GM12878 (cell line): ENCODE measurements at regions not wholly inside any gene's neighbourhood (a gene's known extent, or its start where the extent isn't known, plus 50 kb on each side); places are given as distances from the start of the nearest gene placed in this dataset.

ENCODE experiments used
- ATAC-seq: fragments of 200-7000 bp; cut with Tn5 transposase; 3 replicates; pipeline ENCODE4 v1.9.1; 2020; ENCODE audit warnings: mild to moderate bottlenecking, moderate library complexity
- BruUV-seq: library from RNA; stranded (reverse); fragments of 400-500 nt; replicated peaks from 2 replicates; lab custom pipeline; 2021; lab: Mats Ljungman, UMichigan
- CTCF ChIA-PET: fragments of 300-600 bp; sonication (Branson Sonifier 250); formaldehyde crosslinking; extraction: SDS; loops from one replicate; lab custom pipeline; 2021; ENCODE audit warnings: inconsistent platforms; lab: Yijun Ruan, JAX
- POLR2A ChIA-PET: fragments of 350-600 bp; formaldehyde crosslinking; extraction: SDS; loops from one replicate; lab custom pipeline; 2021; ENCODE audit warnings: inconsistent platforms; lab: Charles Lee
- RAD21 ChIA-PET: fragments of 300-600 bp; sonication (Branson Sonifier 250); formaldehyde crosslinking; loops from one replicate; lab custom pipeline; 2023; ENCODE audit warnings: antibody characterized with exemption; ENCODE audit not compliant: unreplicated experiment; lab: Charles Lee
- SMC1A ChIA-PET: fragments of 300-600 bp; sonication (Branson Sonifier 250); formaldehyde crosslinking; loops from one replicate; lab custom pipeline; 2023; ENCODE audit not compliant: unreplicated experiment, uncharacterized antibody; lab: Charles Lee
- DNase-seq: peaks from one replicate; pipeline ENCODE4 v3.0.0-alpha.2; 2011; ENCODE audit warnings: low read depth, low spot score
- FAIRE-seq: peaks from 3 replicates; lab custom pipeline; 2011; peaks lifted over from hg19 to GRCh38; lab: Jason Lieb, UNC
- H2AFZ ChIP-seq: 2 replicates; pipeline ENCODE4 v1.6.0; 2011; ENCODE audit warnings: low read depth, low read length, control low read depth; ENCODE audit not compliant: control insufficient read depth
- H3K27ac ChIP-seq: 2 replicates; pipeline ENCODE4 v1.5.1; 2011; ENCODE audit warnings: control low read depth; ENCODE audit not compliant: control insufficient read depth, insufficient read depth
- H3K27me3 ChIP-seq, 2 experiments: replicated peaks in 1 of 2; 2 replicates each; pipeline versions ENCODE4 v1.6.0 to v1.6.1; 2011; ENCODE audit warnings: low read length in 1 of 2; ENCODE audit not compliant: control insufficient read depth in 2 of 2, insufficient read depth in 2 of 2
- H3K36me3 ChIP-seq, 2 experiments: 2 replicates each; pipeline ENCODE4 v1.5.1; 2011; ENCODE audit warnings: low read length in 1 of 2; ENCODE audit not compliant: control insufficient read depth in 2 of 2, insufficient read depth in 2 of 2
- H3K4me1 ChIP-seq: 2 replicates; pipeline ENCODE4 v1.6.1; 2011; ENCODE audit warnings: mild to moderate bottlenecking, low read length, moderate library complexity, mixed read lengths; ENCODE audit not compliant: control insufficient read depth, insufficient read depth
- H3K4me2 ChIP-seq: 2 replicates; pipeline ENCODE4 v1.6.0; 2011; ENCODE audit warnings: control low read depth; ENCODE audit not compliant: control insufficient read depth, insufficient read depth
- H3K4me3 ChIP-seq: fragments of 200-600 bp; sonication (generic); 2 replicates; pipeline ENCODE4 v1.5.1; 2016
- H3K79me2 ChIP-seq: 2 replicates; pipeline ENCODE4 v1.6.0; 2011; ENCODE audit warnings: low read length; ENCODE audit not compliant: control insufficient read depth, insufficient read depth
- H3K9ac ChIP-seq: 2 replicates; pipeline ENCODE4 v1.8.0; 2011; ENCODE audit warnings: low read length, control low read depth, mixed read lengths; ENCODE audit not compliant: control insufficient read depth, insufficient read depth
- H3K9me3 ChIP-seq: replicated peaks from 3 replicates; pipeline ENCODE4 v1.5.1; 2011; ENCODE audit warnings: mild to moderate bottlenecking, low read length; ENCODE audit not compliant: control insufficient read depth, insufficient read depth
- H4K20me1 ChIP-seq: 2 replicates; pipeline ENCODE4 v1.6.0; 2011; ENCODE audit not compliant: control insufficient read depth, insufficient read depth
- BHLHE40 ChIP-seq, 2 experiments: fragments of 450-650 bp in 1 of 2; IDR thresholded peaks; 2 replicates each; pipeline ENCODE4 v1.6.1; 2011 to 2017; ENCODE audit warnings: low read depth in 2 of 2, borderline replicate concordance in 1 of 2, improper control_type of control experiment in 1 of 2, low read length in 1 of 2, mild to moderate bottlenecking in 1 of 2
- CREB1 ChIP-seq: IDR thresholded peaks from 2 replicates; pipeline ENCODE4 v1.6.1; 2012; ENCODE audit warnings: low read depth, mild to moderate bottlenecking, inconsistent platforms
- MTA2 ChIP-seq: fragments of 450-650 bp; IDR thresholded peaks from 2 replicates; pipeline ENCODE4 v1.6.1; 2016; ENCODE audit warnings: low read depth, mild to moderate bottlenecking, moderate library complexity
- MYC ChIP-seq: IDR thresholded peaks from 2 replicates; pipeline ENCODE4 v1.6.1; 2011; ENCODE audit warnings: mild to moderate bottlenecking, low read length, moderate library complexity, inconsistent platforms; ENCODE audit not compliant: insufficient read depth, insufficient replicate concordance, insufficient read length, severe bottlenecking
- NR2C2 ChIP-seq: IDR thresholded peaks from 2 replicates; pipeline ENCODE4 v1.6.1; 2011; ENCODE audit warnings: borderline replicate concordance, low read depth; ENCODE audit not compliant: control insufficient read depth, insufficient read length
- PAX5 ChIP-seq: IDR thresholded peaks from 2 replicates; pipeline ENCODE4 v1.6.1; 2011; ENCODE audit warnings: low read depth, low read length, borderline replicate concordance
- PAX8 ChIP-seq: fragments of 450-650 bp; IDR thresholded peaks from 2 replicates; pipeline ENCODE4 v1.6.1; 2017; ENCODE audit warnings: mild to moderate bottlenecking, moderate library complexity
- RUNX3 ChIP-seq: IDR thresholded peaks from 2 replicates; pipeline ENCODE4 v1.6.1; 2012; ENCODE audit warnings: low read length, inconsistent platforms
- ZNF384 ChIP-seq: IDR thresholded peaks from 2 replicates; pipeline ENCODE4 v1.6.1; 2012; ENCODE audit warnings: low read depth, mild to moderate bottlenecking, low read length, improper control_type of control experiment, borderline replicate concordance
- WGBS: methylation state at CpG from one replicate; pipeline ENCODE4 v1.1.6; 2016; ENCODE audit warnings: low lambda C conversion rate; ENCODE audit not compliant: insufficient replicate concordance, insufficient coverage; ENCODE audit errors: missing lambda C conversion rate; 5-methylcytosine and 5-hydroxymethylcytosine counted together
- in situ Hi-C: fragments of 300-500 bp; cut with MboI; formaldehyde crosslinking; loops from 9 replicates; pipeline ENCODE4 v1.14.3; 2018; ENCODE audit warnings: mixed read lengths
- intact Hi-C: fragments of 100-400 bp; cut with micrococcal nuclease; formaldehyde crosslinking; loops from one replicate; pipeline ENCODE4 v1.14.2; 2022; ENCODE audit not compliant: unreplicated experiment
- TF ChIP-seq, protein P1 (sequence below): IDR thresholded peaks from 2 replicates; pipeline ENCODE4 v1.6.1; 2012; ENCODE audit warnings: low read length, inconsistent platforms
- TF ChIP-seq, protein P2 (sequence below): fragments of 450-650 bp; IDR thresholded peaks from 2 replicates; pipeline ENCODE4 v1.6.1; 2016; ENCODE audit warnings: mild to moderate bottlenecking
- TF ChIP-seq, protein P3 (sequence below): fragments of 450-650 bp; IDR thresholded peaks from 2 replicates; pipeline ENCODE4 v1.6.1; 2017; ENCODE audit warnings: mild to moderate bottlenecking, low read depth, inconsistent platforms; ENCODE audit not compliant: poor library complexity, severe bottlenecking
- TF ChIP-seq, protein P4 (sequence below): fragments of 450-650 bp; IDR thresholded peaks from 2 replicates; pipeline ENCODE4 v1.6.1; 2016; ENCODE audit warnings: mild to moderate bottlenecking
- TF ChIP-seq, protein P5 (sequence below): fragments of 450-650 bp; IDR thresholded peaks from 2 replicates; pipeline ENCODE4 v1.6.1; 2014; ENCODE audit warnings: mild to moderate bottlenecking

DNA sequence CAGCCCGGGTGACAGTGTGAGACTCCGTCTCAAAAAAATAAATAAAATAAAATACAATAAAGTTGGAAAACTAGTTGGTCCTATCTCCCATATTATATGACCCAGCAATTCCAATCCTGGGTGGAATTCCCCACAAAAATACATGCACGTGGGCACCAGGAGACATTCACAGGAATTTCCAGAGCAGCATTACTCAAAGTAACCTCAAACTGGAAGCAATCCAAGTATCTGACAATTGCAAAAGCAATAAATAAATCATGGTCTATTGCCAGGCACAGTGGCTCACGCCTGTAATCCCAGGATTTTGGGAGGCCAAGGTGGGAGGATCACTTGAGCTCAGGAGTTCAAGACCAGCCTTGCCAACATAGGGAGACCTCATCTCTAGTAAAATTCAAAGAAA, 101.2 kb upstream of the MAP4K4 start:
- H3K9ac ChIP-seq = no peak overlapping the region
- FAIRE-seq (no peak), DNase-seq (no peak), ATAC-seq (no peak)
- in situ Hi-C loops (no loop called here), intact Hi-C loops (no loop called here)
- RAD21 ChIA-PET = interaction anchor here (1.2 kb wide), 1 partner anchor 11 kb away, joined by 3 read pairs; no protein-coding TSS in a partner anchor
- BruUV-seq = no TSS peak
- 49% methylated on average over 4 of the region's 4 CpGs for WGBS
- SMC1A ChIA-PET = no interaction called here
- H2AFZ ChIP-seq = no peak overlapping the region
- H3K4me2 ChIP-seq = no peak overlapping the region
- no peak overlapping the region for H3K27ac ChIP-seq
- CTCF ChIA-PET = no interaction called here
- no peaks in the 10 kb centered on the region for H3K36me3 ChIP-seq
- no peak overlapping the region for H3K4me3 ChIP-seq
- no peaks in the 10 kb centered on the region for H3K4me1 ChIP-seq
- no peaks in the 10 kb centered on the region for H3K27me3 ChIP-seq
- POLR2A ChIA-PET = no interaction called here
- H3K9me3 ChIP-seq = no peaks in the 10 kb centered on the region
- no peaks in the 10 kb centered on the region for H4K20me1 ChIP-seq
- H3K79me2 ChIP-seq = no peaks in the 10 kb centered on the region
- TF ChIP-seq, protein P1, sequence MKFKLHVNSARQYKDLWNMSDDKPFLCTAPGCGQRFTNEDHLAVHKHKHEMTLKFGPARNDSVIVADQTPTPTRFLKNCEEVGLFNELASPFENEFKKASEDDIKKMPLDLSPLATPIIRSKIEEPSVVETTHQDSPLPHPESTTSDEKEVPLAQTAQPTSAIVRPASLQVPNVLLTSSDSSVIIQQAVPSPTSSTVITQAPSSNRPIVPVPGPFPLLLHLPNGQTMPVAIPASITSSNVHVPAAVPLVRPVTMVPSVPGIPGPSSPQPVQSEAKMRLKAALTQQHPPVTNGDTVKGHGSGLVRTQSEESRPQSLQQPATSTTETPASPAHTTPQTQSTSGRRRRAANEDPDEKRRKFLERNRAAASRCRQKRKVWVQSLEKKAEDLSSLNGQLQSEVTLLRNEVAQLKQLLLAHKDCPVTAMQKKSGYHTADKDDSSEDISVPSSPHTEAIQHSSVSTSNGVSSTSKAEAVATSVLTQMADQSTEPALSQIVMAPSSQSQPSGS = no peak
- TF ChIP-seq BHLHE40 (IDR thresholded peaks at IDR 0.05; ENCODE audit: borderline replicate concordance in 1 of 2, low read depth in 2 of 2, low read length in 1 of 2) (no peak), PAX5 (no peak), RUNX3 (no peak), ZNF384 (no peak), MYC (no peak), CREB1 (no peak), NR2C2 (no peak), PAX8 (no peak), MTA2 (no peak)
- TF ChIP-seq, protein P2, sequence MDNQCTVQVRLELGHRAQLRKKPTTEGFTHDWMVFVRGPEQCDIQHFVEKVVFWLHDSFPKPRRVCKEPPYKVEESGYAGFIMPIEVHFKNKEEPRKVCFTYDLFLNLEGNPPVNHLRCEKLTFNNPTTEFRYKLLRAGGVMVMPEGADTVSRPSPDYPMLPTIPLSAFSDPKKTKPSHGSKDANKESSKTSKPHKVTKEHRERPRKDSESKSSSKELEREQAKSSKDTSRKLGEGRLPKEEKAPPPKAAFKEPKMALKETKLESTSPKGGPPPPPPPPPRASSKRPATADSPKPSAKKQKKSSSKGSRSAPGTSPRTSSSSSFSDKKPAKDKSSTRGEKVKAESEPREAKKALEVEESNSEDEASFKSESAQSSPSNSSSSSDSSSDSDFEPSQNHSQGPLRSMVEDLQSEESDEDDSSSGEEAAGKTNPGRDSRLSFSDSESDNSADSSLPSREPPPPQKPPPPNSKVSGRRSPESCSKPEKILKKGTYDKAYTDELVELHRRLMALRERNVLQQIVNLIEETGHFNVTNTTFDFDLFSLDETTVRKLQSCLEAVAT = no peak
- TF ChIP-seq, protein P3, sequence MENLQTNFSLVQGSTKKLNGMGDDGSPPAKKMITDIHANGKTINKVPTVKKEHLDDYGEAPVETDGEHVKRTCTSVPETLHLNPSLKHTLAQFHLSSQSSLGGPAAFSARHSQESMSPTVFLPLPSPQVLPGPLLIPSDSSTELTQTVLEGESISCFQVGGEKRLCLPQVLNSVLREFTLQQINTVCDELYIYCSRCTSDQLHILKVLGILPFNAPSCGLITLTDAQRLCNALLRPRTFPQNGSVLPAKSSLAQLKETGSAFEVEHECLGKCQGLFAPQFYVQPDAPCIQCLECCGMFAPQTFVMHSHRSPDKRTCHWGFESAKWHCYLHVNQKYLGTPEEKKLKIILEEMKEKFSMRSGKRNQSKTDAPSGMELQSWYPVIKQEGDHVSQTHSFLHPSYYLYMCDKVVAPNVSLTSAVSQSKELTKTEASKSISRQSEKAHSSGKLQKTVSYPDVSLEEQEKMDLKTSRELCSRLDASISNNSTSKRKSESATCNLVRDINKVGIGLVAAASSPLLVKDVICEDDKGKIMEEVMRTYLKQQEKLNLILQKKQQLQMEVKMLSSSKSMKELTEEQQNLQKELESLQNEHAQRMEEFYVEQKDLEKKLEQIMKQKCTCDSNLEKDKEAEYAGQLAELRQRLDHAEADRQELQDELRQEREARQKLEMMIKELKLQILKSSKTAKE = no peak
- TF ChIP-seq, protein P4, sequence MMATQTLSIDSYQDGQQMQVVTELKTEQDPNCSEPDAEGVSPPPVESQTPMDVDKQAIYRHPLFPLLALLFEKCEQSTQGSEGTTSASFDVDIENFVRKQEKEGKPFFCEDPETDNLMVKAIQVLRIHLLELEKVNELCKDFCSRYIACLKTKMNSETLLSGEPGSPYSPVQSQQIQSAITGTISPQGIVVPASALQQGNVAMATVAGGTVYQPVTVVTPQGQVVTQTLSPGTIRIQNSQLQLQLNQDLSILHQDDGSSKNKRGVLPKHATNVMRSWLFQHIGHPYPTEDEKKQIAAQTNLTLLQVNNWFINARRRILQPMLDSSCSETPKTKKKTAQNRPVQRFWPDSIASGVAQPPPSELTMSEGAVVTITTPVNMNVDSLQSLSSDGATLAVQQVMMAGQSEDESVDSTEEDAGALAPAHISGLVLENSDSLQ = no peak
- TF ChIP-seq, protein P5, sequence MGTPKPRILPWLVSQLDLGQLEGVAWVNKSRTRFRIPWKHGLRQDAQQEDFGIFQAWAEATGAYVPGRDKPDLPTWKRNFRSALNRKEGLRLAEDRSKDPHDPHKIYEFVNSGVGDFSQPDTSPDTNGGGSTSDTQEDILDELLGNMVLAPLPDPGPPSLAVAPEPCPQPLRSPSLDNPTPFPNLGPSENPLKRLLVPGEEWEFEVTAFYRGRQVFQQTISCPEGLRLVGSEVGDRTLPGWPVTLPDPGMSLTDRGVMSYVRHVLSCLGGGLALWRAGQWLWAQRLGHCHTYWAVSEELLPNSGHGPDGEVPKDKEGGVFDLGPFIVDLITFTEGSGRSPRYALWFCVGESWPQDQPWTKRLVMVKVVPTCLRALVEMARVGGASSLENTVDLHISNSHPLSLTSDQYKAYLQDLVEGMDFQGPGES = no peak
